K562 (cell line): ENCODE measurements at regions not wholly inside any gene's neighbourhood (a gene's known extent, or its start where the extent isn't known, plus 50 kb on each side); places are given as distances from the start of the nearest gene placed in this dataset.

Experiments used
- ATAC-seq: fragments of 200-7000 bp; cut with Tn5 transposase; 3 replicates; pipeline ENCODE4 v1.9.1; 2020; ENCODE audit warnings: moderate library complexity
- BruUV-seq: library from RNA; stranded (reverse); fragments of 400-500 nt; replicated peaks from 2 replicates; lab custom pipeline; 2021; lab: Mats Ljungman, UMichigan
- CTCF ChIA-PET: fragments of 300-600 bp; formaldehyde crosslinking; extraction: SDS; loops from one replicate; lab custom pipeline; 2021; ENCODE audit warnings: low intra/inter-chr PET ratio; lab: Yijun Ruan, JAX
- POLR2A ChIA-PET: fragments of 300-600, 350-650 bp; sonication (Branson Sonifier 250); formaldehyde crosslinking; extraction: SDS; loops from one replicate; lab custom pipeline; 2021; ENCODE audit warnings: antibody characterized with exemption, inconsistent platforms; lab: Yijun Ruan, JAX
- DNase-seq, 4 experiments: peaks; one replicate each; pipeline versions ENCODE4 v3.0.0 to v3.0.0-alpha.2; 2011 to 2018; ENCODE audit warnings: low spot score in 3 of 4, mixed read lengths in 3 of 4; ENCODE audit errors: extremely low read depth in 1 of 4
- FAIRE-seq: peaks from 2 replicates; lab custom pipeline; 2011; peaks lifted over from hg19 to GRCh38; lab: Jason Lieb, UNC
- H2AFZ ChIP-seq: 2 replicates; pipeline ENCODE4 v1.6.0; 2011; ENCODE audit warnings: low read depth, low read length, control low read depth, inconsistent platforms
- H3K27ac ChIP-seq: fragments of 200-600 bp; 3 replicates; pipeline ENCODE4 v1.8.0; 2011; ENCODE audit warnings: low read depth, mild to moderate bottlenecking, control low read depth, inconsistent platforms, low read length, moderate library complexity, mixed read lengths; ENCODE audit errors: extremely low read depth
- H3K27me3 ChIP-seq, 2 experiments: fragments of 300-600 bp in 1 of 2; 2 replicates in 1 of 2; 3 replicates in 1 of 2; pipeline versions ENCODE4 v1.6.0 to v1.8.0; 2011; ENCODE audit warnings: inconsistent platforms in 2 of 2, low read length in 2 of 2, mild to moderate bottlenecking in 1 of 2, mixed read lengths in 1 of 2, moderate library complexity in 1 of 2; ENCODE audit not compliant: control insufficient read depth in 2 of 2, insufficient read depth in 2 of 2
- H3K36me3 ChIP-seq: fragments of 300-600 bp; 3 replicates; pipeline ENCODE4 v1.8.0; 2011; ENCODE audit warnings: mild to moderate bottlenecking, low read length, inconsistent platforms; ENCODE audit not compliant: control insufficient read depth, insufficient read depth
- H3K4me1 ChIP-seq, 2 experiments: fragments of 200-600 bp in 1 of 2; replicated peaks in 1 of 2; 2 replicates in 1 of 2; 3 replicates in 1 of 2; pipeline versions ENCODE4 v1.5.1 to v1.8.0; 2011; ENCODE audit warnings: inconsistent platforms in 2 of 2, low read length in 2 of 2, mild to moderate bottlenecking in 1 of 2, mixed read lengths in 1 of 2, moderate library complexity in 1 of 2; ENCODE audit not compliant: control insufficient read depth in 2 of 2, insufficient read depth in 2 of 2
- H3K4me2 ChIP-seq: 2 replicates; pipeline ENCODE4 v1.6.1; 2011; ENCODE audit warnings: low read length, control low read depth, inconsistent platforms, mixed read lengths; ENCODE audit not compliant: insufficient read depth
- H3K4me3 ChIP-seq: fragments of 200-600 bp; sonication (generic), shearing (Covaris generic); 2 replicates; pipeline ENCODE4 v1.5.1; 2016; ENCODE audit warnings: control low read depth, inconsistent platforms
- H3K79me2 ChIP-seq: fragments of 200-600 bp; 3 replicates; pipeline ENCODE4 v1.8.0; 2011; ENCODE audit warnings: low read length, inconsistent platforms; ENCODE audit not compliant: control insufficient read depth, insufficient read depth
- H3K9ac ChIP-seq, 2 experiments: 2 replicates each; pipeline versions ENCODE4 v1.6.0 to v1.6.1; 2011; ENCODE audit warnings: low read depth in 2 of 2, low read length in 2 of 2, control low read depth in 1 of 2, inconsistent platforms in 1 of 2, mild to moderate bottlenecking in 1 of 2, mixed read lengths in 1 of 2; ENCODE audit not compliant: insufficient read depth in 1 of 2
- H3K9me1 ChIP-seq: one replicate; pipeline ENCODE4 v1.6.0; 2011; ENCODE audit warnings: inconsistent platforms, mild to moderate bottlenecking, low read length, moderate library complexity; ENCODE audit not compliant: control insufficient read depth, insufficient read depth
- H3K9me3 ChIP-seq: replicated peaks from 2 replicates; pipeline ENCODE4 v1.5.1; 2011; ENCODE audit warnings: low read depth, low read length, inconsistent platforms; ENCODE audit not compliant: control insufficient read depth, insufficient read depth
- H4K20me1 ChIP-seq: replicated peaks from 2 replicates; pipeline ENCODE4 v1.6.1; 2011; ENCODE audit warnings: low read length, inconsistent platforms, mixed read lengths; ENCODE audit not compliant: control insufficient read depth, insufficient read depth
- BACH1 ChIP-seq: fragments of 200-800 bp; sonication (Bioruptor generic); IDR thresholded peaks from 2 replicates; pipeline ENCODE4 v1.6.1; 2016; ENCODE audit warnings: missing genetic modification characterization, missing compliant biosample characterization
- CEBPG ChIP-seq, 3 experiments: fragments of 200-800 bp in 1 of 3; sonication (Bioruptor generic) in 1 of 3; sonication (generic) in 1 of 3; formaldehyde crosslinking in 1 of 3; IDR thresholded peaks in 2 of 3; conservative IDR thresholded peaks in 1 of 3; 2 replicates each; pipeline versions ENCODE4 v1.6.1 to v1.8.0; 2016 to 2022; ENCODE audit warnings: missing compliant biosample characterization in 2 of 3, missing genetic modification characterization in 2 of 3, mild to moderate bottlenecking in 1 of 3, missing genetic modification reagents in 1 of 3
- DACH1 ChIP-seq: fragments of 450-650 bp; IDR thresholded peaks from 2 replicates; pipeline ENCODE4 v1.6.1; 2018; ENCODE audit not compliant: partially characterized antibody
- HMBOX1 ChIP-seq: sonication (generic); IDR thresholded peaks from 2 replicates; pipeline ENCODE4 v1.6.1; 2016
- POU5F1 ChIP-seq: fragments of 150-350 bp; IDR thresholded peaks from 2 replicates; pipeline ENCODE4 v1.6.1; 2014; ENCODE audit warnings: borderline replicate concordance, low read length, low read depth, mild to moderate bottlenecking; ENCODE audit not compliant: partially characterized antibody
- PRDM10 ChIP-seq: fragments of 450-650 bp; IDR thresholded peaks from 2 replicates; pipeline ENCODE4 v1.6.1; 2018; ENCODE audit not compliant: partially characterized antibody
- SNIP1 ChIP-seq: fragments of 450-650 bp; IDR thresholded peaks from 2 replicates; pipeline ENCODE4 v1.7.1; 2017; ENCODE audit warnings: low read depth, mild to moderate bottlenecking
- ZFPM2 ChIP-seq: fragments of 250-450 bp; sonication (Bioruptor Pico); IDR thresholded peaks from 2 replicates; pipeline ENCODE4 v1.5.1; 2022; ENCODE audit warnings: mild to moderate bottlenecking
- ZNF282 ChIP-seq: sonication (generic); formaldehyde crosslinking; IDR thresholded peaks from 2 replicates; pipeline ENCODE4 v1.8.1; 2023; ENCODE audit warnings: missing genetic modification reagents
- ZNF609 ChIP-seq: sonication (generic); formaldehyde crosslinking; IDR thresholded peaks from 2 replicates; pipeline ENCODE4 v1.8.1; 2023; ENCODE audit warnings: missing genetic modification reagents, mild to moderate bottlenecking, borderline replicate concordance
- ZNF699 ChIP-seq: fragments of 250-450 bp; sonication (Bioruptor Pico); IDR thresholded peaks from 2 replicates; pipeline ENCODE4 v1.8.0; 2021; ENCODE audit warnings: mild to moderate bottlenecking, moderate library complexity; ENCODE audit not compliant: insufficient replicate concordance
- WGBS: fragments of 100-300 bp; shearing (Covaris generic); methylation state at CpG from one replicate; pipeline ENCODE4 v1.1.6; 2016; ENCODE audit warnings: low coverage, mixed read lengths; ENCODE audit not compliant: insufficient coverage; ENCODE audit errors: missing lambda C conversion rate; 5-methylcytosine and 5-hydroxymethylcytosine counted together
- in situ Hi-C: fragments of 300-500 bp; cut with MboI; formaldehyde crosslinking; loops from 4 replicates; pipeline ENCODE4 v1.15.0; 2018; ENCODE audit warnings: inconsistent platforms, mixed read lengths
- intact Hi-C: fragments of 100-400 bp; cut with micrococcal nuclease; formaldehyde crosslinking; loops from 2 replicates; pipeline ENCODE4 v1.14.2; 2022

- no peak for TF ChIP-seq PRDM10
- no peak for TF ChIP-seq POU5F1
- TF ChIP-seq BACH1, result no peak
Measured at GRCh38 chr17:79374807-79375206, 236.0 kb downstream of the RBFOX3 start (continued).

GRCh38 chr17:79374087-79374689 is 236.7 kb downstream of the RBFOX3 start:
- no peaks in the 10 kb centered on the region for H3K9me3 ChIP-seq
- no peaks in the 10 kb centered on the region for H3K9me1 ChIP-seq
- H3K36me3 ChIP-seq, result no peaks in the 10 kb centered on the region
- 0 out of 5 replicates have a peak, but pooled peaks cover 0 to 4% of the 10 kb centered on the region in 2 experiments for H3K4me1 ChIP-seq
- H2AFZ ChIP-seq, result no peak overlapping the region
- no TSS peak for BruUV-seq
- no peaks in the 10 kb centered on the region for H3K79me2 ChIP-seq
- peaks cover 7 to 52% of the 10 kb centered on the region in 2 experiments for H3K27me3 ChIP-seq
- H3K4me2 ChIP-seq, result no peak overlapping the region
- no peak for ATAC-seq
- ChIA-PET POLR2A (no interaction called here), CTCF (no interaction called here)
- DNase-seq, result no peak
- H4K20me1 ChIP-seq, result 0 out of 2 replicates have a peak, but pooled peaks cover 8% of the 10 kb centered on the region
- H3K4me3 ChIP-seq, result no peak overlapping the region
- 3% methylated on average over 18 of the region's 22 CpGs for WGBS
- in situ Hi-C loops (no loop called here), intact Hi-C loops (no loop called here)
- no peak overlapping the region for H3K27ac ChIP-seq
- no peak overlapping the region for H3K9ac ChIP-seq
- no peak for FAIRE-seq
- TF ChIP-seq HMBOX1 (no peak), DACH1 (no peak), ZNF282 (CRISPR knock-in tag) (no peak), ZFPM2 (no peak), CEBPG (CRISPR knock-in tag; IDR thresholded peaks at IDR 0.05) (no peak), CEBPG (tag; conservative IDR thresholded peaks at IDR 0.05 in 1 of 2, IDR thresholded peaks at IDR 0.05 in 1 of 2) (no peak), ZNF699 (no peak), ZNF609 (CRISPR knock-in tag) (no peak), SNIP1 (no peak)
